Adipocyte (in vitro differentiated cells): ENCODE measurements at regions not wholly inside any gene's neighbourhood (a gene's known extent, or its start where the extent isn't known, plus 50 kb on each side); places are given as distances from the start of the nearest gene placed in this dataset.
"Not testable (repeated sequence)": the region's sequence is repeated elsewhere in the genome, so short reads cannot be mapped to it uniquely, and the experiment has no call there.

Source experiments
- DNase-seq: peaks from one replicate; pipeline ENCODE4 v3.0.0-alpha.2; 2015; ENCODE audit warnings: low read depth
- H3K27me3 ChIP-seq: replicated peaks from 2 replicates; pipeline ENCODE4 v1.7.0; 2013; ENCODE audit warnings: mild to moderate bottlenecking, low read length, moderate library complexity; ENCODE audit not compliant: control insufficient read depth, insufficient read depth
- H3K36me3 ChIP-seq: 2 replicates; pipeline ENCODE4 v1.7.0; 2013; ENCODE audit warnings: low read length, mild to moderate bottlenecking, moderate library complexity; ENCODE audit not compliant: control insufficient read depth, insufficient read depth, severe bottlenecking
- H3K4me1 ChIP-seq: 2 replicates; pipeline ENCODE4 v1.7.0; 2013; ENCODE audit warnings: mild to moderate bottlenecking, low read length, moderate library complexity; ENCODE audit not compliant: control insufficient read depth, insufficient read depth
- H3K4me3 ChIP-seq: 2 replicates; pipeline ENCODE4 v1.7.0; 2013; ENCODE audit warnings: mild to moderate bottlenecking, low read length, moderate library complexity
- H3K9ac ChIP-seq: 2 replicates; pipeline ENCODE4 v1.7.0; 2013; ENCODE audit warnings: mild to moderate bottlenecking, low read length, moderate library complexity
- H3K9me3 ChIP-seq: 2 replicates; pipeline ENCODE4 v1.7.0; 2013; ENCODE audit warnings: mild to moderate bottlenecking, low read length, moderate library complexity; ENCODE audit not compliant: control insufficient read depth

DNA sequence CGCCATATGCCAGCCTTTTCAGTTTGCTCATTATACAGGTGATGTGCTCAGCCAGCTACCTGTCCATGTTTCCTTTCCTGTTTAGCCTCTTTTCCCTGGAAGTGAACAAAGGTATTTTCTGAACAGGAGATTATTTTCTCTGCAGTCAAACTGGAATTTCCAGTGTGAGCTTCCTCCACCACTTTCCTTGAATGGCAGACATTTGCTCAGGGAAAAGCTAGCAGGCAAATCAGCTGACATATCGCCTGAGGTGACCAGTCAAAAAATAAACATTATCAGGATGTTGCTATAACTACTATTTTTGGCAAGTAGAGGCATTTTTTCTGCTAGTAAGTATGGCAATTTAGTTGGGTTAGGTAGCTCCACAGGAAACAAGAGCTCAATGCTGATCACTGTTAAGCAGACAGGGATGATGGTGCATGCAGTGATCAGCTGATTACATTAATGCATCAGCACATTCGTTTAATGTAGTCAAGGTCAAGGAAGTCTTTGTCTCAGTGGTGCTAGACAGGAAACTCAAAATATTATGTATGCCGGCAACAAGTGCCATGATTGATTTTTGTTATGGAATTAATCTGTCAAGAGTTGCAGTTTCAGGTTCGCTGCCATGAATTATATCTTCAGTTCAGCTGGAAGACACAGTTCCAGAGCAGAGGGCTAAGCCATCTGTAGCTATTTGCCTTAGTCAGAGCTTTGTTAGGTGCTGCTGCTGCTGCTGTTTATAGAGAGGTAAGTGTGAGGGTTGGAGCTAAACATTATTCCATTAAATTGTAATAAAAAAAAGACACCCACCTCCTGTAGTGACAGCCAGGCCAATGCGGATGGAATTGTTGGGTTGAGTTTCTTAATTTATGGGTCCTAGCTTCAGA lies 179.7 kb upstream of the ST6GALNAC5 start:
- peaks cover 13% of the 10 kb centered on the region for H3K27me3 ChIP-seq
- DNase-seq, result no peak

DNA sequence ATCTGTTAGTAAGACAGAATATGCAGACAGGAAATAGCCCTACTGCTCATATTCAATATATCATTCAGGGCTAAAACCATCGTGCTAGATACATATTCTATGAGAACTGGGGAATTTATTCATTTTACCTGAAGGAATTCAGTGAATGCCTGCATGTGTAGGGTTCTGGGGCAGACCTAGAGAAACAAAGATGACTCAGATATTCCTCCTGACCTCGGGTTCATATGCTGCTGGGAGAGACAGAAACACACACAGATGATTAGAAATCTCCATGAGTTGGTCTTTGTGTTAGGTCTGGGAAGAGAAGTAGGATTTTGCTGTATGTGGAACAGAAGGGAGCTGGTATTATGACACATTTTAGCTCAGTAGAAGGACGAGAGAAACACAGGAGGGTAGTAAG lies 176.5 kb upstream of the ST6GALNAC5 start:
- Histone ChIP-seq H3K4me1 (no peaks in the 10 kb centered on the region), H3K36me3 (no peaks in the 10 kb centered on the region), H3K9me3 (no peaks in the 10 kb centered on the region), H3K27me3 (peaks cover 5% of the 10 kb centered on the region), H3K4me3 (no peak overlapping the region), H3K9ac (no peak overlapping the region)
- DNase-seq, result peak; percentile 45

More for the DNA sequence above, 179.7 kb upstream of the ST6GALNAC5 start:
- Histone ChIP-seq H3K9ac (no peak overlapping the region), H3K4me3 (no peak overlapping the region), H3K4me1 (no peaks in the 10 kb centered on the region), H3K36me3 (no peaks in the 10 kb centered on the region), H3K9me3 (no peaks in the 10 kb centered on the region)

DNA sequence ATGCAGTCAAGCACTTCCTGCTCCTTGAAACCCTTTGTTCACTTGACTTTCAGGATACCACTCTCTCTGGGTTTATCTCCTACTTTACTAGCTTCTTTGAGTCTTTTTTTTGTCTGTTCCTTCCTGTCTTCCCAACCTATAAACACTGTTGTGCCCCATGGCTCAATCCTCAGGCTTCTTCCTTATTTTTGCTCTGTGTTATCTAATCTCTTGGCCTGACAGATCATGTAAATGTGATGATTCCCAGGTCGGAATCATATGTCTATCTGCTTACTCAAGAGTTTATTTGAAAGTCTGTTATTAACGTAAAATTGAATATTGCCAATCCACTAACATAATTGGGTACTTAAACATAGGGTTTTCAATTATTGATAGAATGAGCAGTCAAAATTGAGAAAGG lies 171.7 kb upstream of the ST6GALNAC5 start:
- Histone ChIP-seq H3K9me3 (no peaks in the 10 kb centered on the region), H3K4me3 (no peak overlapping the region), H3K27me3 (no peaks in the 10 kb centered on the region), H3K36me3 (no peaks in the 10 kb centered on the region), H3K4me1 (peaks cover 3% of the 10 kb centered on the region), H3K9ac (no peak overlapping the region)
- no peak for DNase-seq

DNA sequence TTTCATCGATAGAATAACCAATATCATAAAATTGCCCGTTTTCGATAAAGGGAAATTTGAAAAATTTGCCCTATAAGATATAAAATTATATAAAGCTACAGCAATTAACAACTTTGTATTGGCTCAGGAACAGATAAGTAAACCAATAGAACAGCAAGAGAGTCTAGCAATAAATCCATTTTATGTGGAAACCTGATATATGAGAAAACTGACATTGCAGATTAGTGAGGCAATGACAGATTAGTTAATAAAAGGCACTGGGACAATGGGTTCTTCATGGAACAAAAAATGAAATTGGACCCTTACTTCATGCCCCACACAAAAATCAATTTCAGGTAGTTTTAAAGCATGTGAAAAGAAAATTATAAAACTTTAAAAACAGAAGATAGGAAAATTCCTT lies 169.9 kb upstream of the ST6GALNAC5 start:
- Histone ChIP-seq H3K4me3 (no peak overlapping the region), H3K9me3 (no peaks in the 10 kb centered on the region), H3K9ac (no peak overlapping the region), H3K4me1 (peaks cover 3% of the 10 kb centered on the region), H3K27me3 (no peaks in the 10 kb centered on the region), H3K36me3 (no peaks in the 10 kb centered on the region)
- DNase-seq, result no peak

DNA sequence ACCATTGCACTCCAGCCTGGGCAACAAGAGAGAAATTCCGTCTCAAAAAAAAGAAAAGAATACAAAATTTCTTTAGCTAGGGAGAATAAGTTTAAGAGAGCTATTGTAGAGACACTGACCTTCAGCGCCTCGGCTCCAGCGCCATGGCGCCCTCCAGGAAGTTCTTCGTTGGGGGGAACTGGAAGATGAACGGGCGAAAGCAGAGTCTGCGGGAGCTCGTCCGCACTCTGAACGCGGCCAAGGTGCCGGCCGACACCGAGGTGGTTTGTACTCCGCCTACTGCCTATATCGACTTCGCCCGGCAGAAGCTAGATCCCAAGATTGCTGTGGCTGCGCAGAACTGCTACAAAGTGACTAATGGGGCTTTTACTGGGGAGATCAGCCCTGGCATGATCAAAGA lies 167.6 kb upstream of the ST6GALNAC5 start:
- not testable (repeated sequence) for H3K27me3 ChIP-seq, H3K36me3 ChIP-seq, DNase-seq, H3K9me3 ChIP-seq, H3K4me3 ChIP-seq, H3K4me1 ChIP-seq, H3K9ac ChIP-seq

DNA sequence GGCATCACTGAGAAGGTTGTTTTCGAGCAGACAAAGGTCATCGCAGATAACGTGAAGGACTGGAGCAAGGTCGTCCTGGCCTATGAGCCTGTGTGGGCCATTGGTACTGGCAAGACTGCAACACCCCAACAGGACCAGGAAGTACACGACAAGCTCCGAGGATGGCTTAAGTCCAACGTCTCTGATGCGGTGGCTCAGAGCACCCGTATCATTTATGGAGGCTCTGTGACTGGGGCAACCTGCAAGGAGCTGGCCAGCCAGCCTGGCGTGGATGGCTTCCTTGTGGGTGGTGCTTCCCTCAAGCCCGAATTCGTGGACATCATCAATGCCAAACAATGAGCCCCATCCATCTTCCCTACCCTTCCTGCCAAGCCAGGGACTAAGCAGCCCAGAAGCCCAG lies 167.1 kb upstream of the ST6GALNAC5 start:
- H3K9me3 ChIP-seq, DNase-seq, H3K4me3 ChIP-seq, H3K36me3 ChIP-seq, H3K27me3 ChIP-seq, H3K4me1 ChIP-seq, H3K9ac ChIP-seq: not testable (repeated sequence)

DNA sequence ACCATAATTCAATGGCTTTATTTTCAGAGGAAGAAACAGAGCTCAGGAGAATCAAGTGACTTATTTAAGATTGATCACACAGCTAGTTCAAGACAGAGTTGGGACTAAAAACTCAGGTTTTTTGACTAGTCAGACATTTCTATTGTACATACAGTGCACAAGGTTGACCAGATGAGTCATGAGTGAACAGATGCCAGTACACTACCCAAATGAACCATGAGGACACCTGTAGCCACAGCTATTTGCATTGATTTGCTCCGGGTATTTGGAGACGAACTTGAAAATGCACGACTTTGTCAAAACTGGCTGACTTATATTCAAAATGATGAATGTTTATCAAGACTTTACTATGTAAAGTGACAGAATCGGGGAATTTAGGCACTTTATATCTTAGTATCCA lies 161.7 kb upstream of the ST6GALNAC5 start:
- DNase-seq, result no peak
- Histone ChIP-seq H3K36me3 (no peaks in the 10 kb centered on the region), H3K27me3 (no peaks in the 10 kb centered on the region), H3K9me3 (no peaks in the 10 kb centered on the region), H3K9ac (no peak overlapping the region), H3K4me1 (no peaks in the 10 kb centered on the region), H3K4me3 (no peak overlapping the region)

DNA sequence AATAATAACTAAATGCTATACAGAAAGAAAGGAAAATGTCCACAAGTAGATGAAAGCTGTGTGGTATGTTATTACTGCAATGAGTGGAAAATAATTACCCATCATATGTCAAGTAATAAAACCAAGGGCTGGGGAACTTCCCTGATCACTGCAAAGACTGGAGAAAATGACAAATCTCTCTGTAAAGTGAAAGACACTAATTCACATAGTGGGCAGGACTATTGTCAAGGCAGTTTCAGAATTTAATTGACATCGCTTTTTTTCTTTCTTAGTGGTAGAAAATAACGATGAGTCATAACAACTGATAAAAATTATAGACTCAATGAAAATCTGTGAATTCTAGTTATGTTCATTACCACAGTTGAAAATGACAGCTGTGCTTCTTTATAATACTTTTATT lies 153.7 kb upstream of the ST6GALNAC5 start:
- Histone ChIP-seq H3K9ac (no peak overlapping the region), H3K4me1 (no peaks in the 10 kb centered on the region), H3K36me3 (no peaks in the 10 kb centered on the region), H3K4me3 (no peak overlapping the region), H3K9me3 (no peaks in the 10 kb centered on the region), H3K27me3 (no peaks in the 10 kb centered on the region)
- DNase-seq, result no peak

DNA sequence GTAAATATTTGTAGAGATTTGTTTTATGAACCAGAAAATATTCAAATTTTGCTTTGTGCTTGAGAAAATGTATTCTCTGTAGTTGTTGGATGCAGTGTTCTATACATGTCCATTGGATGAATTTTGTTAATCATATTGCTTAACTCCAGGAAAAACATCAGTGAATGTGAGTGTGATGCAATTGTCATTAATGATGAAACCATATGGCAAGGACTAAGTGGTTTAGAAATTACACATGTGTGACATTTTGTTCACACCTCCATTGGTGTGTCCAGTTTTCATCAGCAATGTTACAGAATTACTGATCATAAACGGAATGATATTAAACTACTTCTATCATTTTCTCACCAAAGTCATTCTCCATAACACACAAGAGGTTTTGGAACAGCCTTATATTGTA lies 151.8 kb upstream of the ST6GALNAC5 start:
- H3K9ac ChIP-seq, result no peak overlapping the region
- no peak overlapping the region for H3K4me3 ChIP-seq
- H3K36me3 ChIP-seq, result no peaks in the 10 kb centered on the region
- no peaks in the 10 kb centered on the region for H3K4me1 ChIP-seq
- no peak for DNase-seq
- H3K9me3 ChIP-seq, result no peaks in the 10 kb centered on the region
- H3K27me3 ChIP-seq, result no peaks in the 10 kb centered on the region

DNA sequence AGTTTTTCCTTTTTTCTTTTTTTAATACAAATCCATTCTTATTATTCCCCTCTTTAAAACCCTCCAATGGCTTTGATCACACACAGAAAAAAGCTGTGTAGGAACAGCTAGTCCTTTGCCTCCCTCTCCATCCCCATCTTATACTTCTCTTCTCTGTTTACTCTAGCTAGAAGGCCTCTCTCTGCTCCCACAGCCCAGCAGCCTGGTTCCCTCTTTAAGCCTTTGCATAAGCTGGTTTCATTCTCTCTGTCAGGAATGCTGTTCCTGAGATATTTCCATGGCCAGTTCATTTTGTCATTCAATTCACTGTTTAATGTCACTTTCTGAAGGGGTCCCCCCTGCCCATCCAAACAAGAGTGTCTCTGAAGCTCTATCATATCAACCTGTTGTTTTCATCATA lies 143.3 kb upstream of the ST6GALNAC5 start:
- Histone ChIP-seq H3K27me3 (no peaks in the 10 kb centered on the region), H3K4me3 (no peak overlapping the region), H3K4me1 (peaks cover 5% of the 10 kb centered on the region), H3K36me3 (no peaks in the 10 kb centered on the region), H3K9me3 (no peaks in the 10 kb centered on the region), H3K9ac (no peak overlapping the region)
- no peak for DNase-seq

DNA sequence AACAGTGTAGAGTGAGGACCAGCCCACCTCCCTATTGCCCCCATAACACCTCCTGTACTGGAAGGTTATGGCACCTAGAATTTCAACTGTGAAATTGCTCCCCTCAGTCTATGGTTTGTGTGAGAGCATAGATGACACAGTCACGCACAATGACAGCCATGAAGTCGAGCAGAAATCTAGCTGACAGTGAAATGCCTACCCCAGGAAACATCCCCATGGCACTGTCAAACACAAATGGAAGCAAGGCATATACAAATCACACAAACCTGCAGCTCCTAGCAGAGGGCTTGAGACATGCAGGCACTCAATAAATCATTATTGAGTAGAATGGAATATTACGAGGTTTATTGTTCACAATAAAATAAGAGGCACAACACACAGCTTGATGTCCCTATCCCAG lies 142.5 kb upstream of the ST6GALNAC5 start:
- Histone ChIP-seq H3K9me3 (no peaks in the 10 kb centered on the region), H3K36me3 (no peaks in the 10 kb centered on the region), H3K4me1 (peaks cover 5% of the 10 kb centered on the region), H3K9ac (no peak overlapping the region), H3K27me3 (no peaks in the 10 kb centered on the region), H3K4me3 (no peak overlapping the region)
- DNase-seq, result no peak
